Kidney (tissue), 13 donors: ENCODE measurements at regions not wholly inside any gene's neighbourhood (a gene's known extent, or its start where the extent isn't known, plus 50 kb on each side); places are given as distances from the start of the nearest gene placed in this dataset.

ENCODE experiments used
- DNase-seq, 5 donors: peaks; one replicate each; pipeline ENCODE4 v3.0.0-alpha.2; 2013 to 2020
- FAIRE-seq: peaks from 2 replicates; lab custom pipeline; 2012; peaks lifted over from hg19 to GRCh38; lab: Jason Lieb, UNC
- H3K27ac ChIP-seq, 2 donors: one replicate each; pipeline ENCODE4 v1.7.0; 2013; ENCODE audit warnings: low read depth in 2 of 2, low read length in 2 of 2, inconsistent platforms in 1 of 2
- H3K27me3 ChIP-seq: one replicate; pipeline ENCODE4 v1.7.1; 2013; ENCODE audit warnings: low read length, inconsistent platforms; ENCODE audit not compliant: control insufficient read depth, insufficient read depth
- H3K36me3 ChIP-seq, 3 donors: one replicate each; pipeline versions ENCODE4 v1.7.0 to v1.7.1; 2013; ENCODE audit warnings: low read length in 3 of 3, control low read depth in 1 of 3, inconsistent platforms in 1 of 3; ENCODE audit not compliant: insufficient read depth in 3 of 3, control insufficient read depth in 2 of 3
- H3K4me1 ChIP-seq, 3 donors: one replicate each; pipeline versions ENCODE4 v1.7.0 to v1.7.1; 2013; ENCODE audit warnings: low read length in 3 of 3, inconsistent platforms in 1 of 3, low read depth in 1 of 3; ENCODE audit not compliant: control insufficient read depth in 2 of 3, insufficient read depth in 2 of 3
- H3K4me3 ChIP-seq, 3 donors: one replicate each; pipeline versions ENCODE4 v1.7.0 to v1.8.1; 2013; ENCODE audit warnings: low read length in 3 of 3, control low read depth in 1 of 3, inconsistent platforms in 1 of 3
- H3K9ac ChIP-seq, 3 donors: one replicate each; pipeline versions ENCODE4 v1.7.0 to v1.7.1; 2013; ENCODE audit warnings: low read length in 3 of 3, control low read depth in 1 of 3, inconsistent platforms in 1 of 3
- H3K9me3 ChIP-seq, 3 donors: one replicate each; pipeline versions ENCODE4 v1.7.0 to v1.7.1; 2013; ENCODE audit warnings: low read length in 3 of 3, control low read depth in 1 of 3, inconsistent platforms in 1 of 3; ENCODE audit not compliant: control insufficient read depth in 2 of 3, insufficient read depth in 1 of 3
- CTCF ChIP-seq: IDR thresholded peaks from 3 replicates; pipeline ENCODE4 v1.5.1; 2012; ENCODE audit warnings: mild to moderate bottlenecking, moderate library complexity, borderline replicate concordance; ENCODE audit not compliant: insufficient read depth; ENCODE audit errors: extremely low read depth
- intact Hi-C: fragments of 100-400 bp; cut with DNase I; formaldehyde crosslinking; loops from one replicate; pipeline ENCODE4 v1.11.1; 2022
- donor health status: control.
- donor health status: control.
- donor health status: control.
- donor health status: control.
- donor health status: control.
- donor health status: DM: yes; HTN: yes; CAD: no.
- donor health status: Normal renal cell carcinoma (clear cell type).

- H3K9ac ChIP-seq: no peak overlapping the region
- H3K9me3 ChIP-seq: no peaks in the 10 kb centered on the region
- intact Hi-C loops: no loop called here
- no peak for DNase-seq
- no peak for FAIRE-seq
- no peak for TF ChIP-seq CTCF
- no peaks in the 10 kb centered on the region for H3K4me1 ChIP-seq
- no peaks in the 10 kb centered on the region for H3K36me3 ChIP-seq
- no peak overlapping the region for H3K27ac ChIP-seq
- H3K4me3 ChIP-seq: no peak overlapping the region
- no peaks in the 10 kb centered on the region for H3K27me3 ChIP-seq
Measured at GRCh38 chr7:91655656-91656055, 224.8 kb downstream of the MTERF1 start.

GRCh38 chr7:91656541-91657482 is 223.7 kb downstream of the MTERF1 start:
- no peak overlapping the region for H3K27ac ChIP-seq
- intact Hi-C loops: no loop called here
- H3K4me1 ChIP-seq: no peaks in the 10 kb centered on the region
- no peaks in the 10 kb centered on the region for H3K9me3 ChIP-seq
- no peak for TF ChIP-seq CTCF
- no peak for FAIRE-seq
- no peak overlapping the region for H3K4me3 ChIP-seq
- H3K9ac ChIP-seq: no peak overlapping the region
- no peaks in the 10 kb centered on the region for H3K36me3 ChIP-seq
- H3K27me3 ChIP-seq: no peaks in the 10 kb centered on the region
- DNase-seq: no peak

GRCh38 chr7:91657483-91658071 is 222.9 kb downstream of the MTERF1 start:
- no peaks in the 10 kb centered on the region for H3K27me3 ChIP-seq
- FAIRE-seq (no peak), DNase-seq (peak in 2 of 5 donors; percentile 19 to 50)
- H3K4me1 ChIP-seq: no peaks in the 10 kb centered on the region
- no peaks in the 10 kb centered on the region for H3K9me3 ChIP-seq
- H3K27ac ChIP-seq: no peak overlapping the region
- TF ChIP-seq CTCF: no peak
- H3K36me3 ChIP-seq: no peaks in the 10 kb centered on the region
- H3K9ac ChIP-seq: no peak overlapping the region
- intact Hi-C loops: no loop called here
- H3K4me3 ChIP-seq: no peak overlapping the region
